Brain microvascular endothelial cell (primary cell): ENCODE measurements at regions not wholly inside any gene's neighbourhood (a gene's known extent, or its start where the extent isn't known, plus 50 kb on each side); places are given as distances from the start of the nearest gene placed in this dataset.

ENCODE experiments used
- DNase-seq: peaks from one replicate; pipeline ENCODE4 v3.0.0-alpha.2; 2020
- H3K27ac ChIP-seq: fragments of 250-450 bp; sonication (Bioruptor Pico); 2 replicates; pipeline ENCODE4 v1.5.1; 2020; ENCODE audit warnings: mild to moderate bottlenecking, moderate library complexity
- H3K27me3 ChIP-seq: fragments of 250-450 bp; sonication (Bioruptor Pico); replicated peaks from 2 replicates; pipeline ENCODE4 v1.5.1; 2020; ENCODE audit warnings: mild to moderate bottlenecking
- H3K36me3 ChIP-seq: fragments of 250-450 bp; sonication (Bioruptor Pico); replicated peaks from 2 replicates; pipeline ENCODE4 v1.5.1; 2020; ENCODE audit warnings: mild to moderate bottlenecking
- H3K4me3 ChIP-seq: 2 replicates; pipeline ENCODE4 v1.5.1; 2011; ENCODE audit warnings: low read depth, mild to moderate bottlenecking, control low read depth, low read length, moderate library complexity
- in situ Hi-C: cut with HindIII; loops from 2 replicates; pipeline ENCODE4 v1.10.0; 2017; ENCODE audit warnings: low sequenced_read_pairs, low pct_ligation_motif_present
- TF ChIP-seq, protein P1 (sequence below): IDR thresholded peaks from 2 replicates; pipeline ENCODE4 v1.5.1; 2011; ENCODE audit warnings: low read depth, mild to moderate bottlenecking, moderate library complexity, low read length, control low read depth, inconsistent platforms; ENCODE audit errors: missing control alignments

DNA sequence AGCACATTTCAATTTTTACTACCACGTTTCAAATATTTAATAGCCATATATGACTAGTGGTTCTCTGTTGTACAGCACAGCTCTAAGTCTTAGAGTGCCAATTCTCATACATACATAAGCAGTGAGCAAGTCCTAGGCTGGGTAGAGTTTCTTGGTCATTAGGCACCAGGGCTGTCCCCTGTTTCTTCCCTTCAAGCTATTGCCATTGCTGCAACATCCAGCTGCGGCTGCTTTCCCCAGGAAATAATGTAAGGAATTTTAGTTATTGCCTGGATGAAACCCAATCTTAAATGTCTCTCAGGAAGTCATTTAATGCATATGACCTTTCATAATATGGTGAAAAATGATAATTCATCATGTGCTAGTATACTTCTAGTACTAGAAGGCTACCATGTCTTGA lies 74.1 kb upstream of the PPP3CA start:
- Histone ChIP-seq H3K36me3 (no peaks in the 10 kb centered on the region), H3K4me3 (no peak overlapping the region), H3K27ac (no peak overlapping the region), H3K27me3 (no peaks in the 10 kb centered on the region)
- TF ChIP-seq, protein P1, sequence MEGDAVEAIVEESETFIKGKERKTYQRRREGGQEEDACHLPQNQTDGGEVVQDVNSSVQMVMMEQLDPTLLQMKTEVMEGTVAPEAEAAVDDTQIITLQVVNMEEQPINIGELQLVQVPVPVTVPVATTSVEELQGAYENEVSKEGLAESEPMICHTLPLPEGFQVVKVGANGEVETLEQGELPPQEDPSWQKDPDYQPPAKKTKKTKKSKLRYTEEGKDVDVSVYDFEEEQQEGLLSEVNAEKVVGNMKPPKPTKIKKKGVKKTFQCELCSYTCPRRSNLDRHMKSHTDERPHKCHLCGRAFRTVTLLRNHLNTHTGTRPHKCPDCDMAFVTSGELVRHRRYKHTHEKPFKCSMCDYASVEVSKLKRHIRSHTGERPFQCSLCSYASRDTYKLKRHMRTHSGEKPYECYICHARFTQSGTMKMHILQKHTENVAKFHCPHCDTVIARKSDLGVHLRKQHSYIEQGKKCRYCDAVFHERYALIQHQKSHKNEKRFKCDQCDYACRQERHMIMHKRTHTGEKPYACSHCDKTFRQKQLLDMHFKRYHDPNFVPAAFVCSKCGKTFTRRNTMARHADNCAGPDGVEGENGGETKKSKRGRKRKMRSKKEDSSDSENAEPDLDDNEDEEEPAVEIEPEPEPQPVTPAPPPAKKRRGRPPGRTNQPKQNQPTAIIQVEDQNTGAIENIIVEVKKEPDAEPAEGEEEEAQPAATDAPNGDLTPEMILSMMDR, result no peak
- in situ Hi-C loops, result no loop called here
- no peak for DNase-seq

DNA sequence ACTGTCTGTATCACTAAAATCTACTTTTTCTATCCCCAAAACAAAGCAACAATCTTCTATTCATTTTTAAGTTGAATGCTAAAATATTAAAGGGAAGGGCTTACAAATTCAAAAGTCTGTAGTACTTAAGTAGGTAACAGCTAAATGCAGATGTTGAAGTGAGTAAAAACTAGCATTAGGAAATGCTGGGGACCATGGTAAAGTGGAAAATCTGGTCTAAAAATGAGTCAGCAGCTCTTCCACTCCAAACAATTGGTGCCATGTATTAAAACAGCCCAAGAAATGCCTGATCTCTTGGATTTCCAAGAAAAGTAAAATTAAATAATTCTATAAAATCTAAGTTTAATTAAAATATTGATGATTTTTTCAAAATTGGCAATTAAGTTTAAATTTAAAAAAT lies 73.3 kb upstream of the PPP3CA start:
- TF ChIP-seq, protein P1, result no peak
- no peak for DNase-seq
- Histone ChIP-seq H3K27me3 (no peaks in the 10 kb centered on the region), H3K36me3 (no peaks in the 10 kb centered on the region), H3K27ac (no peak overlapping the region), H3K4me3 (no peak overlapping the region)
- in situ Hi-C loops, result no loop called here

GRCh38 chr4:101419336-101420135 lies 72.2 kb upstream of the PPP3CA start:
- no peak overlapping the region for H3K4me3 ChIP-seq
- no peaks in the 10 kb centered on the region for H3K27me3 ChIP-seq
- no peaks in the 10 kb centered on the region for H3K36me3 ChIP-seq
- in situ Hi-C loops, result no loop called here
- TF ChIP-seq, protein P1, result no peak
- H3K27ac ChIP-seq, result no peak overlapping the region
- no peak for DNase-seq

DNA sequence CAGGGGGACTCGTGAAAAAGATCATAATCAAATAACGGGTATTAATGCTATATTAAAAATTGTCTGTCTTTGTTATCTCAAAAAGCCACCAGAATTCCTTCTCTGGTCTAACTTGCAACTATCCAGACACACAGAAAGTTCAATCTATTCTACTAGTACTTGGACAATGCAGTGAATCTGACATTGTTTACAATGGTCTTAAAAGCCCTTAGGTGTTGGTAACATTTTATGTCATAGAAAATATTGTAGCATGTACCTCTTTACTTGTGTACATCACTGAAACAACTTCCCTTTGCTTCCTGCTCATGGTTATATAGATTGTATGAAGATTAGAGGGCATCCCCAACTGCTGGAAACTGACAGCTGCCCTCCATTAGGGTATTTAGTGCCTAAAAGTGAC lies 71.1 kb upstream of the PPP3CA start:
- DNase-seq, result no peak
- TF ChIP-seq, protein P1, result no peak
- Histone ChIP-seq H3K27ac (no peak overlapping the region), H3K27me3 (no peaks in the 10 kb centered on the region), H3K4me3 (no peak overlapping the region), H3K36me3 (no peaks in the 10 kb centered on the region)
- in situ Hi-C loops, result no loop called here

DNA sequence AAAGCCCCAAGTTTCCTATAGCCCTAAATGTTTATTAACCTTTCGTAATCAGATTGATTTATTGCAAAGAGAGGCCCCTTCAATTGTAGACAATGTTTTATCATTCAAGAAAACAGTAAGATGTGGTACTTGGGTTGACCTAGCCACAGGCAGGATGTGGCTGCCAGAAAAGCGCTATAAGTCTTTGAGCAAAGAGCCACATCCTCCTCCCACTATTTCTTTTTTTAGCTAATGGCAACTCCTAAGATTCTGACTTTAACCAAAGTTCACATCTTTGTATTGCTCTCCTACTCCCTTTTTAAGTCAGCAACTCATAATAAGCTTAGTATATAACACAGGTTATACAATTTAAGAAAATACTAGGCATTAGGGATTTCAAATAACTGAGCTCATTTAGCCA lies 70.7 kb upstream of the PPP3CA start:
- in situ Hi-C loops, result no loop called here
- no peak overlapping the region for H3K4me3 ChIP-seq
- no peak for DNase-seq
- H3K36me3 ChIP-seq, result no peaks in the 10 kb centered on the region
- no peaks in the 10 kb centered on the region for H3K27me3 ChIP-seq
- no peak overlapping the region for H3K27ac ChIP-seq
- TF ChIP-seq, protein P1, result no peak

GRCh38 chr4:101417046-101417445 lies 69.7 kb upstream of the PPP3CA start:
- no peaks in the 10 kb centered on the region for H3K27me3 ChIP-seq
- in situ Hi-C loops, result no loop called here
- TF ChIP-seq, protein P1, result no peak
- no peak overlapping the region for H3K4me3 ChIP-seq
- DNase-seq, result no peak
- no peak overlapping the region for H3K27ac ChIP-seq
- H3K36me3 ChIP-seq, result no peaks in the 10 kb centered on the region
